Ishikawa (cell line): ENCODE measurements at regions not wholly inside any gene's neighbourhood (a gene's known extent, or its start where the extent isn't known, plus 50 kb on each side); places are given as distances from the start of the nearest gene placed in this dataset.
A peak's percentile ranks its signal among the peaks of the same experiment; 100 is the strongest.

ENCODE experiments used
- CEBPB ChIP-seq: IDR thresholded peaks from 2 replicates; pipeline ENCODE4 v1.6.1; 2012
- CREB1 ChIP-seq: IDR thresholded peaks from 2 replicates; pipeline ENCODE4 v1.6.1; 2012; ENCODE audit warnings: low read depth
- EGR1 ChIP-seq: IDR thresholded peaks from 2 replicates; pipeline ENCODE4 v1.6.1; 2012
- EP300 ChIP-seq: IDR thresholded peaks from 2 replicates; pipeline ENCODE4 v1.6.1; 2012; ENCODE audit warnings: borderline replicate concordance
- FOXM1 ChIP-seq: IDR thresholded peaks from 2 replicates; pipeline ENCODE4 v1.6.1; 2012; ENCODE audit warnings: low read depth, borderline replicate concordance
- MAX ChIP-seq: IDR thresholded peaks from 2 replicates; pipeline ENCODE4 v1.6.1; 2012
- NFIC ChIP-seq: IDR thresholded peaks from 2 replicates; pipeline ENCODE4 v1.6.1; 2012
- RAD21 ChIP-seq: IDR thresholded peaks from 2 replicates; pipeline ENCODE4 v1.6.1; 2012; ENCODE audit warnings: low read depth
- REST ChIP-seq: IDR thresholded peaks from 2 replicates; pipeline ENCODE4 v1.6.1; 2012; ENCODE audit warnings: low read depth, mild to moderate bottlenecking
- TAF1 ChIP-seq: IDR thresholded peaks from 2 replicates; pipeline ENCODE4 v1.6.1; 2012; ENCODE audit warnings: low read depth, mild to moderate bottlenecking
- TCF12 ChIP-seq: IDR thresholded peaks from 2 replicates; pipeline ENCODE4 v1.6.1; 2012; ENCODE audit warnings: low read depth
- TEAD4 ChIP-seq: IDR thresholded peaks from 2 replicates; pipeline ENCODE4 v1.6.1; 2012
- USF1 ChIP-seq: IDR thresholded peaks from 2 replicates; pipeline ENCODE4 v1.6.1; 2012
- YY1 ChIP-seq: IDR thresholded peaks from 2 replicates; pipeline ENCODE4 v1.6.1; 2012; ENCODE audit warnings: low read depth
- ZBTB7A ChIP-seq: IDR thresholded peaks from 2 replicates; pipeline ENCODE4 v1.6.1; 2012; ENCODE audit warnings: low read depth

GRCh38 chr9:16182784-16183183 lies 629.9 kb downstream of the CCDC171 start:
- no peak for TF ChIP-seq NFIC
- TF ChIP-seq MAX: no peak
- TF ChIP-seq REST: no peak
- TF ChIP-seq CEBPB: no peak
- TF ChIP-seq ZBTB7A: no peak
- no peak for TF ChIP-seq TEAD4
- TF ChIP-seq TCF12: no peak

- TF ChIP-seq TEAD4: no peak
- no peak for TF ChIP-seq REST
- no peak for TF ChIP-seq USF1
- no peak for TF ChIP-seq TAF1
- no peak for TF ChIP-seq FOXM1
- no peak for TF ChIP-seq TCF12
- no peak for TF ChIP-seq ZBTB7A
- no peak for TF ChIP-seq RAD21
- TF ChIP-seq EP300: no peak
- no peak for TF ChIP-seq EGR1
Measured at GRCh38 chr9:16184964-16185646, 632.3 kb downstream of the CCDC171 start.

- TF ChIP-seq CEBPB (no peak), CREB1 (no peak), REST (no peak), YY1 (no peak), TEAD4 (no peak), ZBTB7A (no peak), EGR1 (no peak)
Measured at GRCh38 chr9:16191191-16191590, 638.3 kb downstream of the CCDC171 start.

- TF ChIP-seq TAF1 (no peak), MAX (no peak; the same call in 1 of the 2 replicates), TEAD4 (0 out of 2 replicates have a peak, but pooled peaks have one; percentile 25), FOXM1 (no peak), TCF12 (no peak), YY1 (no peak), RAD21 (peak; percentile 92), EGR1 (no peak), CEBPB (no peak), REST (no peak), USF1 (no peak), ZBTB7A (no peak), EP300 (no peak), CREB1 (no peak), NFIC (no peak)
Measured at GRCh38 chr9:16191691-16192402, 639.0 kb downstream of the CCDC171 start.
